Ishikawa (cell line): ENCODE measurements at regions not wholly inside any gene's neighbourhood (a gene's known extent, or its start where the extent isn't known, plus 50 kb on each side); places are given as distances from the start of the nearest gene placed in this dataset.

Source experiments
- CEBPB ChIP-seq: IDR thresholded peaks from 2 replicates; pipeline ENCODE4 v1.6.1; 2012
- EP300 ChIP-seq: IDR thresholded peaks from 2 replicates; pipeline ENCODE4 v1.6.1; 2012; ENCODE audit warnings: borderline replicate concordance
- RAD21 ChIP-seq: IDR thresholded peaks from 2 replicates; pipeline ENCODE4 v1.6.1; 2012; ENCODE audit warnings: low read depth
- TAF1 ChIP-seq: IDR thresholded peaks from 2 replicates; pipeline ENCODE4 v1.6.1; 2012; ENCODE audit warnings: low read depth, mild to moderate bottlenecking

GRCh38 chr13:100738176-100738855, 63.7 kb upstream of the TMTC4 start:
- TF ChIP-seq TAF1, result no peak
- TF ChIP-seq EP300, result no peak
- TF ChIP-seq RAD21, result no peak
- TF ChIP-seq CEBPB, result no peak
